ENCODE measurements at regions not wholly inside any gene's neighbourhood (a gene's known extent, or its start where the extent isn't known, plus 50 kb on each side); places are given as distances from the start of the nearest gene placed in this dataset.

GRCh38 chr6:41420186-41420585 lies 84.8 kb downstream of the NCR2 start:
- ChIA-PET POLR2A (no interaction called here), CTCF (interaction anchor here (1.2 to 9.2 kb wide), 3 partner anchors 12 to 172 kb away, joined by 3 to 118 read pairs (median 66); no protein-coding TSS in a partner anchor)
- no peak for TF ChIP-seq AEBP2 (tag by site-specific recombination; IDR thresholded peaks at IDR 0.05; ENCODE audit: borderline replicate concordance)
- no peak for TF ChIP-seq MZF1 (tag by site-specific recombination; IDR thresholded peaks at IDR 0.05; ENCODE audit: borderline replicate concordance)
- no peak for TF ChIP-seq ZNF324 (tag by site-specific recombination; IDR thresholded peaks at IDR 0.05)
- TF ChIP-seq SETDB1 (IDR thresholded peaks at IDR 0.05; ENCODE audit: insufficient read length, low read length) = no peak
- no peak for TF ChIP-seq ZBTB10 (tag by site-specific recombination; IDR thresholded peaks at IDR 0.05)
- TF ChIP-seq ZNF391 (tag by site-specific recombination; IDR thresholded peaks at IDR 0.05; ENCODE audit: borderline replicate concordance, low read depth) = no peak
- TF ChIP-seq ZNF792 (tag by site-specific recombination; IDR thresholded peaks at IDR 0.05) = no peak
- no peak for TF ChIP-seq ZEB2 (tag by site-specific recombination; IDR thresholded peaks at IDR 0.05)
- no peak for TF ChIP-seq ZBTB26 (tag by site-specific recombination; optimal IDR thresholded peaks at IDR 0.05)
- no peak for TF ChIP-seq ZNF510 (tag by site-specific recombination; IDR thresholded peaks at IDR 0.05; ENCODE audit: insufficient replicate concordance)
- no peak for TF ChIP-seq ZNF549 (tag by site-specific recombination; IDR thresholded peaks at IDR 0.05)
- no peak for TF ChIP-seq ZNF791 (tag by site-specific recombination; IDR thresholded peaks at IDR 0.05)
- no peak for TF ChIP-seq ZNF837 (tag by site-specific recombination; IDR thresholded peaks at IDR 0.05)
- no peak for TF ChIP-seq ZNF768 (tag by site-specific recombination; IDR thresholded peaks at IDR 0.05)
- TF ChIP-seq ZBTB8A (tag by site-specific recombination; IDR thresholded peaks at IDR 0.05) = no peak
- TF ChIP-seq ZBTB6 (tag by site-specific recombination; IDR thresholded peaks at IDR 0.05) = no peak
- no peak overlapping the region for H3K27ac ChIP-seq (ENCODE audit: extremely low read depth, low read depth, low read length)
- H3K36me3 ChIP-seq (ENCODE audit: control insufficient read depth in 2 of 2, insufficient read depth in 1 of 2, low read length in 2 of 2) = no peaks in the 10 kb centered on the region
- H3K9me3 ChIP-seq (ENCODE audit: control insufficient read depth, insufficient read depth, low read depth, low read length) = no peaks in the 10 kb centered on the region
- no peak overlapping the region for H3K4me3 ChIP-seq (ENCODE audit: low read depth, low read length)
- H3K4me1 ChIP-seq (ENCODE audit: control insufficient read depth, insufficient read depth, low read length) = no peaks in the 10 kb centered on the region

GRCh38 chr6:41422161-41422560 lies 86.8 kb downstream of the NCR2 start:
- no peaks in the 10 kb centered on the region for H3K9me3 ChIP-seq (ENCODE audit: control insufficient read depth, insufficient read depth, low read depth, low read length)
- no peaks in the 10 kb centered on the region for H3K36me3 ChIP-seq (ENCODE audit: control insufficient read depth in 2 of 2, insufficient read depth in 1 of 2, low read length in 2 of 2)
- TF ChIP-seq ZNF391 (tag by site-specific recombination; IDR thresholded peaks at IDR 0.05; ENCODE audit: borderline replicate concordance, low read depth) (no peak), ZNF777 (tag by site-specific recombination; IDR thresholded peaks at IDR 0.05; ENCODE audit: borderline replicate concordance) (no peak), ZNF169 (tag by site-specific recombination; IDR thresholded peaks at IDR 0.05) (no peak), ZNF398 (tag by site-specific recombination; IDR thresholded peaks at IDR 0.05) (peak; percentile 18; the same call in 1 of the 2 replicates), ZNF837 (tag by site-specific recombination; IDR thresholded peaks at IDR 0.05) (no peak), GLIS2 (tag by site-specific recombination; IDR thresholded peaks at IDR 0.05) (no peak), ZNF175 (tag by site-specific recombination; IDR thresholded peaks at IDR 0.05) (no peak)
- CTCF ChIA-PET = interaction anchor here (0.7 to 9.2 kb wide), 10 partner anchors 9 to 263 kb away, joined by 3 to 118 read pairs (median 6); no protein-coding TSS in a partner anchor
- no peak overlapping the region for H3K27ac ChIP-seq (ENCODE audit: extremely low read depth, low read depth, low read length)
- no peak overlapping the region for H3K4me3 ChIP-seq (ENCODE audit: low read depth, low read length)
- H3K4me1 ChIP-seq (ENCODE audit: control insufficient read depth, insufficient read depth, low read length) = no peaks in the 10 kb centered on the region
- POLR2A ChIA-PET = interaction anchor here (0.6 to 0.7 kb wide), 3 partner anchors 23 to 359 kb away, joined by 3 read pairs; no protein-coding TSS in a partner anchor
